C4-2B (cell line): ENCODE measurements at regions not wholly inside any gene's neighbourhood (a gene's known extent, or its start where the extent isn't known, plus 50 kb on each side); places are given as distances from the start of the nearest gene placed in this dataset.

Experiments used
- CTCF ChIP-seq: fragments of 450-650 bp; conservative IDR thresholded peaks from 2 replicates; pipeline ENCODE4 v1.5.1; 2017; ENCODE audit warnings: mild to moderate bottlenecking
- ZFX ChIP-seq: fragments of 450-650 bp; IDR thresholded peaks from 2 replicates; pipeline ENCODE4 v1.6.1; 2017

DNA sequence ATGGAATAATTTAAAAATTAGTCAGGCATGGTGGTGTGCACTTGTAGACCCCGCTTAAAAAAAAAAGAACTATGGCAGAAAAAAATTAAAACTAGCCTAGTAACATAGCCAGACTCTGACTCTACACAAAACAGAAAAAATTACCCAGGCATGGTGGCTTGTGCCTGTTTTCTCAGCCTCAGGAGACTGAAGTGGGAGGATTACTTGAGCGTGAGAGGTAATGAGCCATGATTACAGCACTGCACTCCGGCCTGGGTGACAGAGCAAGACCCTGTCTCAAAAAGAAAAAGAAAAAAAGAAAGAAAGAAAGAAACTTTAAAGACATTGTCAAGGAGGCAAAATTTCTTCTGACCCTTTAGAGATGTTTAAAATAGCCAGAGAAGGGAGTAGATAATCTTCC, 109.0 kb upstream of the TMEM106B start:
- no peak for TF ChIP-seq CTCF
- no peak for TF ChIP-seq ZFX
